HG03159 (cell line): ENCODE measurements at regions not wholly inside any gene's neighbourhood (a gene's known extent, or its start where the extent isn't known, plus 50 kb on each side); places are given as distances from the start of the nearest gene placed in this dataset.
A peak's percentile ranks its signal among the peaks of the same experiment; 100 is the strongest.

Experiments used
- ATAC-seq: cut with Tn5 transposase; IDR thresholded peaks from one replicate; pipeline ENCODE4 v1.9.1; 2021; ENCODE audit warnings: mild to moderate bottlenecking, moderate library complexity; ENCODE audit not compliant: unreplicated experiment

DNA sequence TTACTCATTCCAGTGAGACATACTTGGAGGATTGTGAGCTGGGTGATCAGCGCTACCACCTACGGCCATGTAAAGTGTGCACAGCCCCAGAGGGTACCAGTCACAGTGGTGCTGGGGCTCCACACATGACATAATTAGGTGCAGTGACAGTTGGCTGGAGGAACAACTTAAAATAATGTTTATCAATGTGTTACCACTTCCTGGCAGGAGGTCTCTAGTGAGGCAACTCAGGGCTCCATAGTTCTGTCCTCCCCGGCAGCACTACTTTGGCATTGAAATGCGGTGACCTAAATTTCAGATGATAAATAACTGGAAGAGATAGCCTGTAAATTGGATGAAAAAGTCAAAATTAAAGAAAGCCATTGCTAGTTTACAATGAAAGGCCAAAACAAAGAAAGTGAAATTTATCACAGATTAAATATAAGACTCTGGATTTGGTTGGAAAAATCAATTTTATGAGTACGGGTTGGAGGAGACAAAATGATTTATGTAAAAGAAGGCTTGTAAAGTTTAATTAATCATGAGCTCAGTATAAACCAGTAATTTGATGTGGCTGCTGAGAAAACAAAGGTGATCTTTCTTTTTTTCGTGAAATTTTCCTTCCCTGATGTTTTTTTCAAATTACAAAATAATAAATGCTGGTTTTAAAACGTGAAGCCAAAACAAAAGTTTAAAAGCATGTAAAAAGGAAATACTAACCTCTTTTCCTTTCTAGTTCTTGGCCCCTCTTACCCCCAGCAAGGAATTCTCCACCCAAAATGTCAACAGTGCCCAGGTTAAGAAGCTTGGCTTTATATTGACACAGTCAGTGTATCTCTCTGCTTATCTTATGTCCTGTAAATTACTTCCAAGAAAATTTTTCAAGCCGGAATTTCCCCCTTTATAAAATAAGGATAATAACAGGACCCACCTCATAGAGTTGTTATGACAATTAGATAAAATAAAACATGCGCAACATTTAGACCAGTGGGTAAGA lies 126.7 kb upstream of the NOX3 start:
- no peak for ATAC-seq

DNA sequence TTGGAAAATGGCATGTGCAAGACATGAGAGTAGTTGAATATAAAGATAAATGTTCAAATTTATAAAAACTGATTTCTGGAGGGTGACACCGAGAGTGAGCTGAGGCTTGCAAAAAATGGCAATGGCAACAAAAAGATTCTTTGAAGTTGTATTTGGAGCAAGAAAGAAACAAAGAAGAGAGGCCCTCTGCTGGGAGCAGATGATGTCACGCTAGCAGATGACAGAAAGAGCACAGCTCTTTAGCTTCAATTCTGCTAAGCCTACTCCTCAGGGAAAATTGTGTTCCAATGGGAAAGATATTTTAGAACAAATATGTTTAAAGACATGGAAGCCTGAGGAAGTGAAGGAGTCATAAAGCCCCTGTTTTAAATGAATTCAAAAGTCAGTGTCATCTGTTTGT lies 125.3 kb upstream of the NOX3 start:
- no peak for ATAC-seq

DNA sequence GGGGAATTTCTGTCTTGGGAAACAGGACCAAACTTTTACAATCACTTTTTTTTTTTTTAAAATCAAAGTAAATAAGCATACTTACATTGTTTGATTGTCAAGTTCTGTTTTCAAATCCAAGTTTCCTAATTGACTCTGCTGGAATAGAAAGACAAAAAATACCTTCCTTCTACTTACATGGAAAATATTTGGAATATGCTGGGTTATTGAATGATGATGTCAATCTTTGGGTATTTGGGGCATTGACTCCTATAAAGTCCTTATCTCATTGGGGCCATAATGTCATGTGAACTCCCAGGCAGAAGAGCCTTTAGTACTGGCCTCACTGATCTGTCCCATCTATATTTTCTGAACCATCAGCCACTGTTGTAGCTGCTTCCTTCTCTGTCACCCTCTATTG lies 122.6 kb upstream of the NOX3 start:
- no peak for ATAC-seq

DNA sequence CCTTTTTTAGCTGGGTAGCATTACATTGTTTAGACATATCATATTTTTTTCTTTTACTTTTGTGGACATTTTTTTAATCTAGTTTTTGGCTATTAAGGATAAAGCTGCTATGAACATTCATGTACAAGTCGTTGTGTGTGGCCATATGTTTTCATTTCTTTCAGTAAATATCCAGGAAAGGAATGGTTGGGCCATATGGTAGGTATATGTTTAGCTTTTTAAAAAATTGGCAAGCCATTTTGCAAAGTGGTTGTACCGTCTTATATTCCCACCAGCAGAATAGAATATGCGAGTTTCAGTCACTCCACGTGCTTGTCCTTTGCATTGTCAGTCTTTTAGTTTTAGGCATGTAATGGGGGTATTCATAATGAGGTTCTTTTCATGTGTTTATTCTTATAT lies 106.3 kb upstream of the NOX3 start:
- ATAC-seq, result no peak

DNA sequence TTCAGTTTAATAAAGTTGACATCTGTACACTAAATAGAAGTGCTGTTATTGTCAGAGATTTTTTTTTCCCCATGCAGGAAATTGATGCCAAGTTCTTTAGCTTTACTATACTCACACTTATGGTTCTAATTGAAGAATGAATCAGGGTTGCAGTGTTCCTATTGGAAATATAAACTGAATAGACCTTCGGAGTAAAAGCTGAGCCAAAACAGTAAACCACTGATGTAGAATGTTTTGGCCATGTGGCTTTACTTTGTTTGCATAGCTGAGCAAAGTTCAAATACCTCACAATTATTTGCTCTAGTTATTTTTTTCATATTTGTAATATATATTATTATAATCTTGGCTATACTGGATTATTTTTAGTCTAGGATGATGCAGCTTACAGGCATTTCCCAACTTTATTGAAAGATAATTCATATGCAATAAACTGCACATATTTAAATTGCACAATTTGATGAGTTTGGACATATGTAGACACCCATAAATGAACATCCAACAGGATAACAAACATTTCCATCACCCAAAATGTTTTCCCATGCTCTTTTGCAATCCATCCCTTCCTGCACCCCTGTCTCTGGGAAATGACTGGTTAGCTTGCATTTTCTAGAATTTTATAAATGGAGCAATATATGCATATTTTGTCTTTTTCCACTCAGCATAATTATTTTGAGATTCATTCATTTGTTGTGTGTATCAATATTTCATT lies 105.8 kb upstream of the NOX3 start:
- ATAC-seq, result no peak

DNA sequence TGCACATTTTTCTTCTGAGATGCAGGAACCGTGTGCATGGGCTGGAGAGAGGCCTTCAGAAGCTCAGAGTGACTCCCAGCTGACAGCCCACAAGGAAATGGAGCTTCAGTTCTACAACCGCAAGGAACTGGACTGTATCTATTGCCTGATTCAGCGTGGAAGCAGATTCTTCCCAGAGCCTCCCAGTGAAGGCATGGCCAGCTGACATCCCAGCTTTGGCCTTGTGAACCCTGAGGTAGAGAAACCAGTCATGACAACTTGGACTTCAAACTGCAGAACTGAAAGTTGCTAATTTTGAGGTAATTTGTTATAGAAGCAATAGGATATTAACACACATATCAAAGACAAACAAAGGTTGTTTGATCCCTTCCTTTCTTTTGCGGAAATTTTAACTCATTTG lies 94.3 kb upstream of the NOX3 start:
- no peak for ATAC-seq

DNA sequence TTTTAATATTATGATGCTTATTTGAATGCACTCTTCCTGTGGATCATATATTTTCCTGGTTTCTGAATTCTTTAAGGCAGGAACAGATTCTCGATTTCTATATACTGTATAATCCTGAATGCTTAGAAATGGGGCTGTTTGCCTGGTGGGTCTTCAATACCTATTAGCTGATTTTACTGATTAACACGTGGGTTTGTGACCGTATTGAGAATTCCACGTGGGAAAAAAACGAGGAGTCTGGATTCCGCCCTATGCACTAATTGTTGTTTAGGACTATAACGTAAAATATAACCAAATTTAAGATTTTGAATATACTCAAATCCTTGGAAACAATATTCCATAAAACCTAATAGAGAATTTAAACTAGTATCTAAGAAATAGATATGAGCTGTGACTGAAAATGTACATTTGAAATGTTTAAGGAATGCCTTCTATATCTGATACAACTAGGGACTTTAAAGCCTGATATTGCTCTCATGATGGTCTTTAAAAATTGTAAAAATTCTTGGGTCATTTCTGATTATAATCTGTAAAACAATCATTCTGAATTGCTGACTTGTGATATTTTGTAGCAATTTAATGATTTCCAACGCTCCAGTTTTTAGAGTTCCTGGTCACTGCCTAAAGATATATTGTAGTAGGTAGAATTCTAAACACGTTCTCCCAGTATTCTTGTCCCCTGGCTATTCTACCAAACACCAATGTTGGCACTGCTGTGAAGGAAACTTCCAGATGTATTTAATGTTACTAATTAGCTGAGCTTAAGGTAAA lies 93.6 kb upstream of the NOX3 start:
- no peak for ATAC-seq

DNA sequence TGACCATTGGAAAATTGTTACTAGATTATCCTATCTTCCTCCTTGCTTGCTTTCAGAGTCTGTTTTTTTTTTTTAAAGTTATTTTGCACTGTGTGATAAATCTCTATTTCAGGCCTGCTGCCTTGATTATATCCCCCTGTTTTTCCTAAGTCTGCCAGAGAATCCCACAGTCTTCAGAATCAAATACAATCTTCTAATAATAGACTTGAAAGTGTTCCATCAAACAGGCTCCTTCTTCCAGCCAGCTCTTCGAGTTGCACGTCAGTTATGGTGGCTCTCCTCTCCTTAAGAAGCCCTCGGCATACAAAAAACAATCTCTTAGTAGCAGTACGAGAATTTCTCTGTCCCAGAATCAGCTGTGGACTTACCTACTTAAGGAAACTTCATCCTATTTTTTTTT lies 92.9 kb upstream of the NOX3 start:
- no peak for ATAC-seq

DNA sequence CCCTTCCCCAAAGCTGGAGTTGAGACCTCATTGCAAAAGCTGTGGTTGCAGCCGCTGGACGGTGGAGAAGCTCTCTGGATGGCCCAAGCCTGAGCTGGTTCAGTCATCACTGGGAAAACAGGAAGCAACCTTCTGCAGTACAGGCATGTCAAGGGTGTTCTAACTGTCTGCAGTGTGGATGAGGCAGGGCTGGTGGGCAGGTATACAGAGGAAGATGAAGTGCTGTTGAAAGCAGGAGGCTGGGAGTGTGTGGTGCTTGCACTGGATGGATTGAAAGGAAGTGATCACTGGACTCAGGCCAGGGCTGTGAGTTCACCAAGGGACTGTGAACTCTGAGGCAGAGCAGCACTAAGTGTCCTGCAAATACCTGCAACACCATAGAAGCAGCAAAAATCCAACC lies 89.0 kb upstream of the NOX3 start:
- ATAC-seq, result no peak

DNA sequence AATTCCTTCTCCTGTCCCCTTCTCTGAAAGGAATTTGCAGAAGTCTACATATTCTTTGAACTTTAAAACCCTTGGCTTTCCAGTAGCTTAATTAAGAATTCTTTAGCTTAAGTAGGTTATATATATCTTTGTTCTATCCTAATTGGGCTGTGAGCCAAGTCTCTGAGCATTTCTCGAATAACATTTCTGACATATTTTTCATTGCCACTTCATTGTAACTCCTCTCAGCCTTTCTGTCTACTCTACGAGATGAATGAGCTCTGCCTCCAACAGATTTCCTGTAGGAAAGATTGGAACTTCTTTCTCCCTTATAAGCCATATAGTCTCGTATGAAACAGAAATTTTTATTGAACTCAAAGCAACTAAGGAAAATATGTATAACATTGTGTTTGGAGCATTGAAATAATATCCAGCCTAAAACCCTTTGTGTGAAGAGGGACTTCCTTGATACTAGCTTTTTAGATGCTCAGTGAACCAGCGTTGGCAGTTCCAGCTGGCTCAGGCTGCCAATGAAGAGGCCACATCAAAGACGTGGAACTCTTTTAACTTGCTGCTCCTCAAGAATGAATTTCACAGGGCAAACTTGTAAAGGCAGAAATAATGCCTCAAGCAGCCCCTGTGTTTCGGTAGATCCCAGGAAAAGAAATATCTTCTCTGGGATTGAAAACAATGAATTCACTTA lies 87.7 kb upstream of the NOX3 start:
- ATAC-seq, result no peak

DNA sequence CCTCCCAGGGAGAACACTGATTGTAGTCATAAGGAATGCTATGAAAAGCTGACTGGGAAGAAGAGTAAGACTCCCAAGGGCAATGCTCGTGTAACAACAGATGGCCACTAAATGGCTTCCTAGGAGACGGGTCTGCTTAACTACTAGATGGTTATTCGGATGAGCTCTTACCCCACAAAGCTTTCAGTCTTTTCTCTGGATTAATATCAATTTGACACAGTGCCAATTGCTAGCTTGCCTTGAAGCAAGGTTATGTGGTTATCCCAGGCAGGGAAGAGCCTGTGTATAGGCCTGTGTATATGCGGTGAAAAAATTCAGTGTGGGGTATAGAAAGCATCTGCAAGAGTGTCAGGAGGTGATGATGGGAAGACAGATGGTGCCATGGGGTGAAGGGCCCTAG lies 86.4 kb upstream of the NOX3 start:
- ATAC-seq, result no peak

DNA sequence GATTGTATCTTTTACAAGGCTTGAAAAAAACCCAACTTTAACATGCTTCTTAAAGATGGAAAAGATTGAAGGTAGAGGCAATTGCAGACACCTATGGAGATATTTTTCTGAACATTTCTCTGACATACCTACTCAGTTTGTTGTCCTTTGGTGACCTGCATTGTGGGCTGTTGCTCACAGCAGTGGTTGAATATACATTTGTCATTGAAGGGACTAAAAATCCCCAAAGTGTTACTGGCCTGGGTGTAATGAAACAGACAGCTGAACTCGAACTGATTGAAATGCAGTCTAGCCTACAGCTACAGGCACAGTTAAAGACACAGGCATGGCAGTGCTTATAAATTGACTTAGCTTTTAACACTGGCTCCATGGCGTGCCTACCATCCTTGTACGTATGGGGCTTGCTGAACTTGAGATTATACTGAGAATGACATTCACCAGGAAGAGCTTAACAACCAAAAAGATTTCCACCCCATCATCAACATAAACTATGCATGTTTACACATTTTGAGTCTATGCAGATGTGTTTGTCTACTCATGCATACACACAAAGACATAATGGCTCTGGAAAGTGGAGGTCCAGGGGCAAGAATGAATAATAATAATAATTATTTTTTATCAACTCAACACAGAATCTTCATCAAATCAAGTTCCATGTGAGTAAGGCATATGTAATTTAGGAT lies 83.2 kb upstream of the NOX3 start:
- ATAC-seq, result no peak

DNA sequence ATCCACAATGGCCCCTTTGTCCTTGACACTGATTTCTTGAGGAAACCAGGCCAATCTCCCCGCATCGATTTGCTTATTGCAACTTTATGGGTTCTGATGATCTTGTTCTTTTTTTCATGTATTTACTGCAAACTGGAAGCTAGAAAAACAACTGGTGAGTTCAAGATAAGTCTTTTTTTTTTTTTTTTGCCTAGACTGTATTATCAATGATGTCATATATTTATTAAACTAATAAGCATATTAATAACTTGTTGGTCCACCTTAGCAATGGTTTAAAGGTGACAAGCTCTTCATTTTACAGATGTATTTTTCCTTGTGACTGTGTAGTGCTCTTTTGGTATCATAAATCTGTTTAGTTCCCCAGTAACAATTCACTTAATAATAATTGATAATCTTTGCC lies 79.0 kb upstream of the NOX3 start:
- ATAC-seq, result no peak

DNA sequence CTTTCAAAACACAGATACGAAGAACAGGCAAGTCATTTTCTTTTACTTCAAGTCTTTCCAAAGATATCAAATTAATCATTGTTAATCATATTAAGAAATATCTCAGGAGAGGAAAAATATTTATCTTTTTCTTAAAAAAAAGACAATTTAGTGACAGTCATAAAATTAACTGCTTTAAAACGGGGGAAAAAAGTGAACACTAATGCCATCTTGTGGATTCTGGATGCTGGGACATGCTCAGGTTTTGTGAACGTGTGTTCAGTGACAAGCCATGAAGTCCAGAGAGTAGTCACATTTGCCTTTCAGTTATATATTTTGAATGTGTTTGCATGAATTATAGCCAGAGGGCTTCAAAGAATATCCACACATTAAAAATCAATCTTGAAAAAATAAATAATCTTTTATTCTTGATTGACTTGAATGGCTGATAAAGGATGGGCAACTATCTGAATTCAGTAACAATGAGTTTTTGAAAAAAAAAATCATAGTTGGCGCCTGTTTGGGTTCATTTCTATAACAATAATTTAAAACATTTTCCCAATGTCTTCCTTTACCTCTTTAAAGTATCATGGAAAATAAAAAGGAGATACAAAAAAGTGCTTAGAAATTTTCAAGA lies 74.7 kb upstream of the NOX3 start:
- peak; percentile 64 for ATAC-seq

DNA sequence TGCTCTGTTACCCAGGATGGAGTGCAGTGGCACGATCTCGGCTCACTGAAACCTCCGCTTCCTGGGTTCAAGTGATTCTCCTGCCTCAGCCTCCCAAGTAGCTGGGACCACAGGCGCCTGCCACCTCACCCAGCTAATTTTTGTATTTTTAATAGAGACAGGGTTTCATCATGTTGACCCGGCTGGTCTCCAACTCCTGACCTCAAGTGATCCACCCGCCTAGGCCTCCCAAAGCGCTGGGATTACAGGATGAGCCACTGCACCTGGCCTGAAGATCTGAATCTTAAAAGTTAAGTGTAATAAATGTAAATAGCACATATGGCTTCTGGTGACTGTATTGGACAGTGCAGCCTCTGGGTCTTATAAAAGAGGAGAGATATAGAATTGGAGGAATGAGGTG lies 74.2 kb upstream of the NOX3 start:
- ATAC-seq, result peak; percentile 20

DNA sequence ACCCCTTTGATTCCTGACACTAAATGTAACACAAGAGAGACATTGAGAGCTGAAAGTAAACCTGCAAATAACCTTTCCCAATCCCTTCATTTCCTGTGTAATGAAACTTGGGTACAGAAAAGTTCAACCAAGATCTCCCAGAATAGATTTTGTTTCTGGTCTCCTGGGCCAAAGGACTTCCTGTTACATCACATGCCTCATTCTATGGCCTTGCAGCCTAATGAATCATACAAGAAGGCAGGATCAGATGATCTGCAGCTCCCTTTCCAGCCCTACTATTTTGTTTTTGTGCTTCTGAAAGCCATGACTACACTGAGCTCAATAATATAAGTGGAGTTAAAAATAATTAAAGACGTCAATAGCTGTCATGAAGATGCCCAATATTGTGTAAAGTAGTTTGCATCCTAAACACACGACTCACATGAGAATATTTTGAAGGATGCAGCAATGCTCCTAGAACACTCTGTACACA lies 73.4 kb upstream of the NOX3 start:
- no peak for ATAC-seq

DNA sequence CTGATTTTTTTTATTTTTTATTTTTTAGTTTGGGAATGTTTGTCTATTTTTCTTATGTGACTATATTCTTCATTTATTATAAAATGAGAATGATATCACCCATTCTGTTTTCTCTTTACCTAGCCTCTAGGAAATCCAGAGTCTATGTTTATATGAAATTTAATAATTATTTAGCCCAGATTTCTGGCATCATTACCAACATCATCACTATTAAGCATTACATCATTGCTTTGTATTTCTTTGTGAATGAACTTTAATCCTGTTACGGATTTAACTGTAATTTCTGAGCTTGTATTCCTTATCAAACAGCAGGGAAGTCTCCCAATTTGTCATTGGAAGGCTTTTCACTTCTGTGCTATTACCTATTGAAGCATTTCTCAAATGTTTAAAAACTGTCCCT lies 72.7 kb upstream of the NOX3 start:
- ATAC-seq, result no peak

DNA sequence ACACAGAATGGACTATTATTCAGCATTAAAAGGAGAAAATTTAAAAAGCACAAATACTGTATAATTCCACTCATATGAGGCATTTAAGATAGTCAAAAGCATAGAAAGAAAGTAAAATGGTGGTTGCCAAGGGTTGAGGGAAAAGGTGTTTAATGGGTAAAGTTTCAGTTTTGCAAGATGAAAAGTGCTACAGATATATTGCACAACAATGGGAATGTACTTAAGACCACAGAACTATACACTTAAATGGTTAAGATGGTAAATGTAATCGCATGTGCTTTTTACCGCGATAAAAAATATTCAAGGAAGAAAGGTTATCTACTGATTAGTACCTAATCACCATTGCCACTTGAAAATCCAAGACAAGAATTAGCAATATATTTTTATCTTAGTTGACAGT lies 71.8 kb upstream of the NOX3 start:
- ATAC-seq, result no peak

DNA sequence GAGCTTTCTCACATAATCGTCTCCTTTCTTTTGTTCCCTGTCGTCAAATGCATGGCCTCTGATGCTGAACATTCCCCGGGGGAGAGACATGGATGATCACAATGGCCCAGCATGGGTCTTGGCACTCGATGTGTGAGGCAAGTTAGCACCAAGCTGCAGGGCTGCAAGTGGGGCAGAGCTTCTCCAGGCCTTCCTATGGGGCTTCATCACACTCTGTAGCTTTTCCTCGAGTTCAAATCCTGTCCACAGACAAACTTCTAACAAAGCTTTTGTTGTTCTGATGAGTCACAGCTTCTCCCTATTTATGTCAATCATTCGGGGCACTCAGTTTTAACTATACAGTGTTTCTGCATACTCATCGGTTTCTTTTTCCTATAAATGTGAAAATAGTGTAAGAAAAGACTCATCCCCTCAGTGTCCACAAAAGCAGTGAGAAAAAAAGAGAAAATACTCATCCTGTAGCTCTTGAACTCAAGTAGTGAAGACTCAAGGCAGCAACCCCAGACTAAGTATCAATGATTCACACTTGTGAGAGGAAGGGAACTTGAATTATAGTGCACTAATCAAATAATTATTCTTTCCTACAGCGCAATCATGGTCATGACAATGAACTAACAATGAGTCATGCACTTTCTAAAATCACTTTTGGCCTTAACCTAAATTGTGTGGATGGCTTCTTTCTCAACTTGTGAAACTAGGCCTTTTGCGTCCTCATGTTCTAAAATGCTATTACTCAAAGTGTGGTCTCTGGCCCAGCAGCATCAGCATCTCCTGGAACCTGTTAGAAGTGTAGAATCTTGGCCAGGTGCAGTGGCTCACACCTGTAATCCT lies 68.4 kb upstream of the NOX3 start:
- no peak for ATAC-seq
